NB4 (cell line): ENCODE measurements at regions not wholly inside any gene's neighbourhood (a gene's known extent, or its start where the extent isn't known, plus 50 kb on each side); places are given as distances from the start of the nearest gene placed in this dataset.

ENCODE experiments used
- DNase-seq: peaks from one replicate; pipeline ENCODE4 v3.0.0; 2010; ENCODE audit warnings: low read depth
- H3K4me3 ChIP-seq: one replicate; pipeline ENCODE4 v1.5.1; 2011; ENCODE audit warnings: mild to moderate bottlenecking, low read depth, low read length, moderate library complexity
- CTCF ChIP-seq: IDR thresholded peaks from one replicate; pipeline ENCODE4 v1.5.1; 2012; ENCODE audit warnings: low read depth, low read length
- MAX ChIP-seq: IDR thresholded peaks from 2 replicates; pipeline ENCODE4 v1.6.1; 2011; ENCODE audit warnings: low read depth, low read length
- MYC ChIP-seq: IDR thresholded peaks from 2 replicates; pipeline ENCODE4 v1.6.1; 2011; ENCODE audit warnings: low read depth, low read length
- POLR2A ChIP-seq: IDR thresholded peaks from 2 replicates; pipeline ENCODE4 v1.6.1; 2011; ENCODE audit warnings: mild to moderate bottlenecking; ENCODE audit not compliant: insufficient read length; ENCODE audit errors: extremely low read depth

- no peak for TF ChIP-seq CTCF
- no peak for DNase-seq
- no peak overlapping the region for H3K4me3 ChIP-seq
These were observed 373.2 kb upstream of the MMS22L start for GRCh38 chr6:97656236-97656635.

DNA sequence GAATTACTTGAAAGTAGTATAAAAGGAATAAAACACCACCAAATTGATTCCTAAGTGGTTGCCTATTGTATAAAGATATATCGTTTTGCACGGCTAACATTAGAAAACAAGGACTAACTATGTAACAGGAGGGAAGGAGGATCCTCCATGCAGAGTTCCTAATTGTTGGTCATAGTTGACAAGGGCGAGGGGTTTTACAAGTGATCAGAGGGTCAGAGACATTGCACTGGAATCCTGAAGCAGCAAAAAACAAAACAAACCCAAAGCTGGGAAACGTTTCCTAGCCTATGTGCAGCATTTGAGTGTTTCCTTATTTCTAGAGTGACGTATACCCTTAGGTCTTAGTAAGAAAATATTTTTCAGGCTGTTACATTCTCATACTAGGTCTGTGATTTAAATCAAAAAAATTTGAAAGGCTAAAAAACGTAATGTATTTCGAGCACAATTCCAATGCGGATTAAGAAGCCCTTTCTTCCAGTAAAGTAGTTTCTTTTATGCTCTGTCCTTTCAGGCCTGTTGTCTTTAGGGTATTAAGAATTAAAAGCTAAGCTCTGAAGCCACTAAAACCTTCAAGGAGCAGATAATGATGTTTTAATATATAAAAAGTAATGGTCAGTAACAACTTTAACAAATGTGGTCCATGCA lies 373.8 kb upstream of the MMS22L start:
- TF ChIP-seq MAX (no peak), CTCF (no peak), POLR2A (no peak), MYC (no peak)
- DNase-seq, result no peak
- no peak overlapping the region for H3K4me3 ChIP-seq

DNA sequence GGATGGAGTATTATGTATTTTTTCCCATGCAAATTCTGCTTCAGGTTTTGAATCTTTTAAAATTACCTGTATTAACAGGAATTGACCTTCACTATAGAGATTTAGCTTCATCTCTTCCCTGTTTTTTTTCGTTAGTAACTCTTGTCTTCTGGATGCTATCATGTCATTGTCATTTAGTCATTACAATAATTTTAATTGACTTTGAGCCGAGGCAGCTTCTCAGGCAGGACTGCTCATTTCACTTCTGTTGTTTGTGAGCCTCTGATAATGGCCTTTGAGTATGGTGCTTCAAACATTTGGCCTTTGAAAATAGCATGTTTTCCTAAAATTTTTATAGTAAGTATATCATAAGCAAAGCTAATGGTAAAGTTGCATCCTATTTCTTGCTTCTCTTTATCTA lies 375.1 kb upstream of the MMS22L start:
- no peak overlapping the region for H3K4me3 ChIP-seq
- TF ChIP-seq MAX (no peak), CTCF (no peak), POLR2A (no peak), MYC (no peak)
- no peak for DNase-seq

GRCh38 chr6:97663252-97663651 lies 380.2 kb upstream of the MMS22L start:
- DNase-seq, result no peak
- no peak for TF ChIP-seq MAX
- TF ChIP-seq CTCF, result no peak
- no peak for TF ChIP-seq POLR2A
- TF ChIP-seq MYC, result no peak
- no peak overlapping the region for H3K4me3 ChIP-seq

DNA sequence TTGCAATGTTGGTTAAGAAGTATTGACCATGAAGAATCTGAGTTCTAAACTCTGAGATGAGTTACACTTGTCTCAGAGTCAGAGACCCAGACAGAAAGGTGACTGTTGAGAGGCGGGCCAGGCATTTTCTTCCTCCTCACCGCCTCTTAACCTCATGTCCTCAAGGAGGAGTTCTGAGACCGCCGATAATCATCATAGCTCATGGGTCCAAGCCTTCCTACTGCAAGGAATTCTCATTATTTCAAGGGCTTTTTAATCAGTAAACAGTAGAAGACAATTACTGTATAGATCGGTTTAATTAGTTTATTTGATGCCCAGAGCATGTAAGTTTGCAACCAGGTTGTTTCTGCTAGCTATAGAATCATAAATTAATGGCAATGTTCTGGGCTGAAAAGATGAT lies 382.4 kb upstream of the MMS22L start:
- TF ChIP-seq MAX (no peak), POLR2A (no peak), CTCF (no peak)
- DNase-seq, result no peak
- no peak overlapping the region for H3K4me3 ChIP-seq

DNA sequence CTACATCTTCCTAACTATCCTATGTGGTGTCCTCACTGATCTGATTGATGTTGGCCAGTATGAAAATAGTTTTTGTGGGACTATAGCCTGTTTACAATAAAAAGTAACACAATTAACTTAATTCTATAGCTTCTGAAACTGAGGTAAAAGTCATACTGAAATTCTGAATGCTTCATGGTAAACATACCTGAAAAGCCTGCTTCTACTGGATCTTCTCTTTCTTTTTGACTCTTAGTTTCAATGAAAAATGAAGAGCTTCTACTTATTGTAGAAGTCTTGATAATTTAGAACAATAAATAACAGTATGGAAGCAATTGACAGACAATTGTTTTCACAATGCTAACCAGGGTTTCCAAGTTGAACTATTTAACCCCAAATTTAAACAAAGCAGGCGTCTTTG lies 383.9 kb upstream of the MMS22L start:
- no peak for TF ChIP-seq MAX
- TF ChIP-seq POLR2A, result no peak
- no peak for TF ChIP-seq MYC
- no peak for TF ChIP-seq CTCF
- no peak overlapping the region for H3K4me3 ChIP-seq
- no peak for DNase-seq
